ENCODE measurements at regions not wholly inside any gene's neighbourhood (a gene's known extent, or its start where the extent isn't known, plus 50 kb on each side); places are given as distances from the start of the nearest gene placed in this dataset.

- TF ChIP-seq CTCF (IDR thresholded peaks at IDR 0.05; ENCODE audit: low read depth, low read length, poor library complexity, severe bottlenecking): no peak
- TF ChIP-seq EZH2phosphoT487 (IDR thresholded peaks at IDR 0.05; ENCODE audit: borderline replicate concordance, low read length): no peak
Observed at GRCh38 chr11:29119707-29120618, 896.9 kb downstream of the KCNA4 start.

Measured in DOHH2 (cell line).